HG03469 (cell line): ENCODE measurements at regions not wholly inside any gene's neighbourhood (a gene's known extent, or its start where the extent isn't known, plus 50 kb on each side); places are given as distances from the start of the nearest gene placed in this dataset.

ENCODE experiments used
- ATAC-seq: cut with Tn5 transposase; IDR thresholded peaks from one replicate; pipeline ENCODE4 v1.9.1; 2021; ENCODE audit warnings: mild to moderate bottlenecking, moderate library complexity, moderate number of reproducible peaks; ENCODE audit not compliant: unreplicated experiment

- no peak for ATAC-seq
Observed at GRCh38 chr6:87938287-87938686, 109.4 kb upstream of the SPACA1 start.

GRCh38 chr6:87936065-87936464 lies 111.6 kb upstream of the SPACA1 start:
- ATAC-seq = no peak

GRCh38 chr6:87935196-87935595 lies 112.4 kb upstream of the SPACA1 start:
- ATAC-seq = no peak

- no peak for ATAC-seq
Observed at GRCh38 chr6:87932361-87932760, 115.3 kb upstream of the SPACA1 start.

GRCh38 chr6:87929843-87930288 lies 117.8 kb upstream of the SPACA1 start:
- ATAC-seq = peak; percentile 38

- ATAC-seq = no peak
Observed at GRCh38 chr6:87926687-87927086, 121.0 kb upstream of the SPACA1 start.

GRCh38 chr6:87926072-87926471 lies 121.6 kb upstream of the SPACA1 start:
- ATAC-seq = no peak

- peak; percentile 31 for ATAC-seq
Observed at GRCh38 chr6:87925373-87926060, 122.1 kb upstream of the SPACA1 start.

GRCh38 chr6:87923389-87924050 lies 124.1 kb upstream of the SPACA1 start:
- ATAC-seq = no peak

GRCh38 chr6:87922947-87923330 lies 124.7 kb upstream of the SPACA1 start:
- ATAC-seq = peak; percentile 85

- no peak for ATAC-seq
Observed at GRCh38 chr6:87922196-87922946, 125.3 kb upstream of the SPACA1 start.

- no peak for ATAC-seq
Observed at GRCh38 chr6:87921034-87921433, 126.6 kb upstream of the SPACA1 start.

- ATAC-seq = no peak
Observed at GRCh38 chr6:87920245-87920644, 127.4 kb upstream of the SPACA1 start.

GRCh38 chr6:87919416-87919815 lies 128.2 kb upstream of the SPACA1 start:
- no peak for ATAC-seq

- no peak for ATAC-seq
Observed at GRCh38 chr6:87919001-87919400, 128.6 kb upstream of the SPACA1 start.

GRCh38 chr6:87918461-87918941 lies 129.1 kb upstream of the SPACA1 start:
- no peak for ATAC-seq

- no peak for ATAC-seq
Observed at GRCh38 chr6:87917886-87918285, 129.8 kb upstream of the SPACA1 start.

- ATAC-seq = no peak
Observed at GRCh38 chr6:87916446-87916845, 131.2 kb upstream of the SPACA1 start.

- ATAC-seq = peak; percentile 83
Observed at GRCh38 chr6:87914637-87915395, 132.8 kb upstream of the SPACA1 start.

GRCh38 chr6:87913974-87914373 lies 133.7 kb upstream of the SPACA1 start:
- no peak for ATAC-seq

- no peak for ATAC-seq
Observed at GRCh38 chr6:87912102-87912501, 135.5 kb upstream of the SPACA1 start.
